K562 (cell line): ENCODE measurements at regions not wholly inside any gene's neighbourhood (a gene's known extent, or its start where the extent isn't known, plus 50 kb on each side); places are given as distances from the start of the nearest gene placed in this dataset.

Source experiments
- ETV1 ChIP-seq: fragments of 450-650 bp; conservative IDR thresholded peaks from 2 replicates; pipeline ENCODE4 v1.6.1; 2016; ENCODE audit warnings: missing genetic modification characterization, control low read depth, low read depth, missing compliant biosample characterization
- FOXK1 ChIP-seq: sonication (generic); formaldehyde crosslinking; IDR thresholded peaks from 2 replicates; pipeline ENCODE4 v1.8.0; 2022; ENCODE audit warnings: missing genetic modification reagents, mild to moderate bottlenecking, borderline replicate concordance
- MAZ ChIP-seq, 2 experiments: fragments of 450-650 bp in 1 of 2; sonication (generic) in 1 of 2; formaldehyde crosslinking; IDR thresholded peaks in 1 of 2; conservative IDR thresholded peaks in 1 of 2; 2 replicates each; pipeline versions ENCODE4 v1.4.0 to v1.5.0; 2020; ENCODE audit warnings: mild to moderate bottlenecking in 1 of 2, missing genetic modification reagents in 1 of 2
- PML ChIP-seq: IDR thresholded peaks from 2 replicates; pipeline ENCODE4 v1.6.1; 2012; ENCODE audit warnings: low read length, inconsistent platforms
- SIX5 ChIP-seq, 2 experiments: IDR thresholded peaks; 2 replicates each; pipeline ENCODE4 v1.6.1; 2011; ENCODE audit warnings: low read length in 2 of 2, borderline replicate concordance in 1 of 2, low read depth in 1 of 2, mild to moderate bottlenecking in 1 of 2, moderate library complexity in 1 of 2; ENCODE audit not compliant: insufficient read depth in 1 of 2
- TCF7 ChIP-seq: sonication (generic); IDR thresholded peaks from 2 replicates; pipeline ENCODE4 v1.6.1; 2016; ENCODE audit warnings: antibody characterized with exemption, borderline replicate concordance
- YY1 ChIP-seq, 3 experiments: IDR thresholded peaks; 2 replicates each; pipeline ENCODE4 v1.6.1; 2011; ENCODE audit warnings: low read length in 2 of 3, mild to moderate bottlenecking in 2 of 3, moderate library complexity in 2 of 3, borderline replicate concordance in 1 of 3, control low read depth in 1 of 3, low read depth in 1 of 3; ENCODE audit not compliant: insufficient read depth in 3 of 3, insufficient replicate concordance in 2 of 3, control insufficient read depth in 1 of 3, insufficient read length in 1 of 3; ENCODE audit errors: extremely low read depth in 1 of 3
- ZNF655 ChIP-seq: fragments of 250-450 bp; sonication (Bioruptor Pico); IDR thresholded peaks from 2 replicates; pipeline ENCODE4 v1.5.0; 2021
- TF ChIP-seq, protein P1 (sequence below), 2 experiments: fragments of 450-650 bp; IDR thresholded peaks; 2 replicates each; pipeline ENCODE4 v1.6.1; 2016; ENCODE audit warnings: mild to moderate bottlenecking in 2 of 2, borderline replicate concordance in 1 of 2, low read depth in 1 of 2, moderate library complexity in 1 of 2
- TF ChIP-seq, protein P2 (sequence below), 3 experiments: IDR thresholded peaks in 2 of 3; conservative IDR thresholded peaks in 1 of 3; 2 replicates each; pipeline ENCODE4 v1.5.1; 2011 to 2012; ENCODE audit warnings: low read length in 3 of 3, mild to moderate bottlenecking in 3 of 3, control low read depth in 2 of 3, improper control_type of control experiment in 1 of 3, inconsistent platforms in 1 of 3, low read depth in 1 of 3, mixed read lengths in 1 of 3, moderate library complexity in 1 of 3; ENCODE audit not compliant: insufficient read depth in 2 of 3

DNA sequence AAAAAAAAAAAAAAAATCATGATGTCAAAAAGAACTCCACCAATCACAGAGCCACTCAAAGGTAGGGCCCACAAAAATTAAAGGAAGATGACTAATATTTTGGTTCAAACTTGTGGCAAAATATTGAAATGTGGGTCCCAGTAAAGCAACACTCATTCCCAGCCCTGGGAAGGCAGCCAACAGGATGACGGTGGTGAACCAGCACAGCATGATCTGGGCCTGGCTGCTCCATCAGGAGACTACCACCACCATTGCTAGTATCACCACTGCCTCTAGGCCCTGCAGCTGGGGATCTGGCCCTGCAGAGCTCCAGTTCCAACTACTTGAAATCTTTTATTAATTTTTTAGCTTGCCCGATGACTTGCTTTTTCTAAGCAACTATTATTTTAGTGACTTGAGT lies 206.8 kb upstream of the ITGA1 start:
- TF ChIP-seq, protein P1, sequence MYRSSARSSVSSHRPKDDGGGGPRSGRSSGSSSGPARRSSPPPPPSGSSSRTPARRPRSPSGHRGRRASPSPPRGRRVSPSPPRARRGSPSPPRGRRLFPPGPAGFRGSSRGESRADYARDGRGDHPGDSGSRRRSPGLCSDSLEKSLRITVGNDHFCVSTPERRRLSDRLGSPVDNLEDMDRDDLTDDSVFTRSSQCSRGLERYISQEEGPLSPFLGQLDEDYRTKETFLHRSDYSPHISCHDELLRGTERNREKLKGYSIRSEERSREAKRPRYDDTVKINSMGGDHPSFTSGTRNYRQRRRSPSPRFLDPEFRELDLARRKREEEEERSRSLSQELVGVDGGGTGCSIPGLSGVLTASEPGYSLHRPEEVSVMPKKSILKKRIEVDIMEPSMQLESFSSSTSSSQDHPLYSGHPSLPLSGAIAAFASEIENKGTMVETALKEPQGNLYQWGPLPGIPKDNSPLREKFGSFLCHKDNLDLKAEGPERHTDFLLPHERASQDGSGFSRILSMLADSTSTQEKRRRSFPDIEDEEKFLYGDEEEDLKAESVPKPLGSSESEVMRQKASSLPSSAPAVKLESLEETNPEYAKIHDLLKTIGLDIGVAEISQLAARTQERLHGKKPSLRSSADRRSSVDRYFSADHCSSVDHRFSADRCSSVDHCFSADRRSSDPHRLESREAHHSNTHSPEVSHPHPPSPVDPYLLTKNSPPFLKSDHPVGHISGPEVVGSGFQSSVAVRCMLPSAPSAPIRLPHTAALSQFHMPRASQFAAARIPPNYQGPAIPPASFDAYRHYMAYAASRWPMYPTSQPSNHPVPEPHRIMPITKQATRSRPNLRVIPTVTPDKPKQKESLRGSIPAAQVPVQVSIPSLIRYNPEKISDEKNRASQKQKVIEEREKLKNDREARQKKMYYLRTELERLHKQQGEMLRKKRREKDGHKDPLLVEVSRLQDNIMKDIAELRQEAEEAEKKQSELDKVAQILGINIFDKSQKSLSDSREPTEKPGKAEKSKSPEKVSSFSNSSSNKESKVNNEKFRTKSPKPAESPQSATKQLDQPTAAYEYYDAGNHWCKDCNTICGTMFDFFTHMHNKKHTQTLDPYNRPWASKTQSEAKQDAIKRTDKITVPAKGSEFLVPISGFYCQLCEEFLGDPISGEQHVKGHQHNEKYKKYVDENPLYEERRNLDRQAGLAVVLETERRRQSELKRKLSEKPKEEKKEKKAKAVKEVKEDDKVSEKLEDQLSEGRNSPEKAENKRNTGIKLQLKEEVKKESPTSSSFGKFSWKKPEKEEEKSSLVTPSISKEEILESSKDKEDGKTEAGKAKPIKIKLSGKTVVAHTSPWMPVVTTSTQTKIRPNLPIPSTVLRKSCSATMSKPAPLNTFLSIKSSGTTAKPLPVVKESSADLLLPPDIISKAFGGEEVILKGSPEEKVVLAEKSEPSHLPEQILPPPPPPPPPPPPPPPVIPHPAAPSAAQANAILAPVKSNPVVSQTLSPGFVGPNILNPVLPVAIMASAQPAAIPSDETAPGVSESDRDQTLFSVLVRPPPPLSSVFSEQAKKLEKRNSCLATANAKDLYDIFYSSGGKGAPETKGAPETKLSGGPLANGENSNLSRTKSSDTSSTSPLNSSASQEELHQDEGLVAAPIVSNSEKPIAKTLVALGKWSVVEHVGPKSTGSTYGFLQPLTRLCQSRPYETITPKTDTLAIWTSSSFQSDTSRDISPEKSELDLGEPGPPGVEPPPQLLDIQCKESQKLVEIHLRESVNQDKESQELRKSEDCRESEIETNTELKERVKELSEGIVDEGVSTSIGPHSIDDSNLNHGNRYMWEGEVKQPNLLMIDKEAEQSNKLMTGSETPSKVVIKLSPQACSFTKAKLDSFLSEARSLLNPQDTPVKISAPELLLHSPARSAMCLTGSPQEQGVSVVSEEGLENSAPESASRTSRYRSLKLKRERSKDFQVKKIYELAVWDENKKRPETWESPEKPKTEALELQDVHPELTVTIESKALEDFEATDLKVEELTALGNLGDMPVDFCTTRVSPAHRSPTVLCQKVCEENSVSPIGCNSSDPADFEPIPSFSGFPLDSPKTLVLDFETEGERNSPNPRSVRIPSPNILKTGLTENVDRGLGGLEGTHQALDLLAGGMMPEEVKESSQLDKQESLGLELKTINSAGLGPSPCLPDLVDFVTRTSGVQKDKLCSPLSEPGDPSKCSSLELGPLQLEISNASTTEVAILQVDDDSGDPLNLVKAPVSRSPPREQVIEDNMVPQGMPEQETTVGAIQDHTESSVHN (IDR thresholded peaks at IDR 0.05; ENCODE audit: borderline replicate concordance in 1 of 2, low read depth in 1 of 2): no peak
- no peak for TF ChIP-seq FOXK1
- TF ChIP-seq SIX5 (IDR thresholded peaks at IDR 0.05; ENCODE audit: borderline replicate concordance in 1 of 2, insufficient read depth in 1 of 2, low read depth in 1 of 2, low read length in 2 of 2): no peak
- TF ChIP-seq PML: no peak
- TF ChIP-seq ZNF655 (CRISPR knock-in tag): no peak
- no peak for TF ChIP-seq MAZ (CRISPR knock-in tag; conservative IDR thresholded peaks at IDR 0.05 in 1 of 2, IDR thresholded peaks at IDR 0.05 in 1 of 2)
- no peak for TF ChIP-seq YY1 (IDR thresholded peaks at IDR 0.05; ENCODE audit: borderline replicate concordance in 1 of 3, control insufficient read depth in 1 of 3, extremely low read depth in 1 of 3, insufficient read depth in 3 of 3, insufficient read length in 1 of 3, insufficient replicate concordance in 2 of 3, low read depth in 1 of 3, low read length in 2 of 3)
- TF ChIP-seq TCF7: no peak
- no peak for TF ChIP-seq ETV1 (tag)
- TF ChIP-seq, protein P2, sequence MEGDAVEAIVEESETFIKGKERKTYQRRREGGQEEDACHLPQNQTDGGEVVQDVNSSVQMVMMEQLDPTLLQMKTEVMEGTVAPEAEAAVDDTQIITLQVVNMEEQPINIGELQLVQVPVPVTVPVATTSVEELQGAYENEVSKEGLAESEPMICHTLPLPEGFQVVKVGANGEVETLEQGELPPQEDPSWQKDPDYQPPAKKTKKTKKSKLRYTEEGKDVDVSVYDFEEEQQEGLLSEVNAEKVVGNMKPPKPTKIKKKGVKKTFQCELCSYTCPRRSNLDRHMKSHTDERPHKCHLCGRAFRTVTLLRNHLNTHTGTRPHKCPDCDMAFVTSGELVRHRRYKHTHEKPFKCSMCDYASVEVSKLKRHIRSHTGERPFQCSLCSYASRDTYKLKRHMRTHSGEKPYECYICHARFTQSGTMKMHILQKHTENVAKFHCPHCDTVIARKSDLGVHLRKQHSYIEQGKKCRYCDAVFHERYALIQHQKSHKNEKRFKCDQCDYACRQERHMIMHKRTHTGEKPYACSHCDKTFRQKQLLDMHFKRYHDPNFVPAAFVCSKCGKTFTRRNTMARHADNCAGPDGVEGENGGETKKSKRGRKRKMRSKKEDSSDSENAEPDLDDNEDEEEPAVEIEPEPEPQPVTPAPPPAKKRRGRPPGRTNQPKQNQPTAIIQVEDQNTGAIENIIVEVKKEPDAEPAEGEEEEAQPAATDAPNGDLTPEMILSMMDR (IDR thresholded peaks at IDR 0.05 in 2 of 3, conservative IDR thresholded peaks at IDR 0.05 in 1 of 3; ENCODE audit: insufficient read depth in 2 of 3, low read depth in 1 of 3, low read length in 3 of 3): no peak
